Stomach (tissue), 4 donors: ENCODE measurements at regions not wholly inside any gene's neighbourhood (a gene's known extent, or its start where the extent isn't known, plus 50 kb on each side); places are given as distances from the start of the nearest gene placed in this dataset.

Experiments used
- POLR2A ChIP-seq, 4 donors: fragments of 450-650 bp; IDR thresholded peaks; one replicate each; pipeline ENCODE4 v1.6.1; 2016; ENCODE audit warnings: antibody characterized with exemption in 4 of 4, control low read depth in 2 of 4, mild to moderate bottlenecking in 1 of 4, moderate library complexity in 1 of 4
- TF ChIP-seq, protein P1 (sequence below), 7 experiments: fragments of 450-650 bp in 4 of 7; fragments of 200-600 bp in 3 of 7; sonication (generic) in 3 of 7; IDR thresholded peaks; one replicate each; pipeline ENCODE4 v1.5.1; 2016 to 2019; ENCODE audit warnings: antibody characterized with exemption in 7 of 7, control low read depth in 2 of 7, mild to moderate bottlenecking in 1 of 7

DNA sequence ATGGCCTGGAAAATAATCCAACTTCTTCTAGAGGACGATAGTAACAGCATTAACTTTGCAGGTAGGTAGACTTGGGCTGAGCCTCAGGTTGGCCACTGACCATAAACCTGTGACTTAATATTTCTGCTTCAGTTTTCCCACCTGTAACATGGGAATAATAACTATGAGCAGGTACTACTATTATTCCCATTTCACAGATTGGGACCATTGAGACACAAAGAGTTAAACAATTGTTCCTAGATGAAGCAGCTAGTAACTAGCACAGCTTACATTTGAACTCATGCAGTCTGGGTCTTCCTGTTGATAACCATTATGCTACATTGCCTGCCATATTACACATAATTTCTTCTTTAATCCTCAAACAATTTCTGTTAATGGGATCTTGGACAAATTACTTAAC is 217.7 kb downstream of the NUAK1 start:
- TF ChIP-seq, protein P1, sequence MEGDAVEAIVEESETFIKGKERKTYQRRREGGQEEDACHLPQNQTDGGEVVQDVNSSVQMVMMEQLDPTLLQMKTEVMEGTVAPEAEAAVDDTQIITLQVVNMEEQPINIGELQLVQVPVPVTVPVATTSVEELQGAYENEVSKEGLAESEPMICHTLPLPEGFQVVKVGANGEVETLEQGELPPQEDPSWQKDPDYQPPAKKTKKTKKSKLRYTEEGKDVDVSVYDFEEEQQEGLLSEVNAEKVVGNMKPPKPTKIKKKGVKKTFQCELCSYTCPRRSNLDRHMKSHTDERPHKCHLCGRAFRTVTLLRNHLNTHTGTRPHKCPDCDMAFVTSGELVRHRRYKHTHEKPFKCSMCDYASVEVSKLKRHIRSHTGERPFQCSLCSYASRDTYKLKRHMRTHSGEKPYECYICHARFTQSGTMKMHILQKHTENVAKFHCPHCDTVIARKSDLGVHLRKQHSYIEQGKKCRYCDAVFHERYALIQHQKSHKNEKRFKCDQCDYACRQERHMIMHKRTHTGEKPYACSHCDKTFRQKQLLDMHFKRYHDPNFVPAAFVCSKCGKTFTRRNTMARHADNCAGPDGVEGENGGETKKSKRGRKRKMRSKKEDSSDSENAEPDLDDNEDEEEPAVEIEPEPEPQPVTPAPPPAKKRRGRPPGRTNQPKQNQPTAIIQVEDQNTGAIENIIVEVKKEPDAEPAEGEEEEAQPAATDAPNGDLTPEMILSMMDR (IDR thresholded peaks at IDR 0.05): no peak
- no peak for TF ChIP-seq POLR2A (IDR thresholded peaks at IDR 0.05)
